ENCODE measurements at regions not wholly inside any gene's neighbourhood (a gene's known extent, or its start where the extent isn't known, plus 50 kb on each side); places are given as distances from the start of the nearest gene placed in this dataset.

DNA sequence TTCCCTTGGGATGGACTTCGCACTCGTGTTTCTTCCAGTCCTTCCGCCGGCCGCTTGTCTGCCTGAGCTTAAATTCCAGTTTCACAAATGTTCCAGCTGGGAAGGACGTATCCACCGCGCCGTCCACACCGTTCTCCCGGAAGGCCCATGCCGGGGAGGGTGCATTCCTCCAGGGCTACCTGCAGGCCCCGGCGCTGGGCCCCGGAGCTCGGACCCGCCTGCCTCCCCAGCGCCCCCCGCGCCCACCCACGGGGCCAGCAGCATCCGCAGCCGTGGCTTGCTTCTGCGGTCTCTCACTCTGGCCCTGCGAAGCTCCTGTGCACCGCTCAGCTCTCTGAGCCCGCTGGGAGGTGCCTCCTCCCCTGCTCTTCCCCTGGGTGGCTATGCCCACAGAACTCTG lies 2084.1 kb downstream of the TP53TG3F start:
- H3K9ac ChIP-seq (ENCODE audit: low read length): no peak overlapping the region
- no peaks in the 10 kb centered on the region for H3K4me1 ChIP-seq (ENCODE audit: control insufficient read depth, insufficient read depth, low read length)
- H3K9me3 ChIP-seq (ENCODE audit: control insufficient read depth, insufficient read depth, low read depth, low read length): peaks cover 36% of the 10 kb centered on the region; the same call in 1 of the 2 replicates
- no peak overlapping the region for H3K4me3 ChIP-seq (ENCODE audit: low read depth, low read length)
- no peaks in the 10 kb centered on the region for H3K27me3 ChIP-seq (ENCODE audit: control insufficient read depth, insufficient read depth, low read length)
- no peak overlapping the region for H3K27ac ChIP-seq (ENCODE audit: low read depth, low read length)
- H3K36me3 ChIP-seq (ENCODE audit: control insufficient read depth, insufficient read depth, low read length): no peaks in the 10 kb centered on the region

DNA sequence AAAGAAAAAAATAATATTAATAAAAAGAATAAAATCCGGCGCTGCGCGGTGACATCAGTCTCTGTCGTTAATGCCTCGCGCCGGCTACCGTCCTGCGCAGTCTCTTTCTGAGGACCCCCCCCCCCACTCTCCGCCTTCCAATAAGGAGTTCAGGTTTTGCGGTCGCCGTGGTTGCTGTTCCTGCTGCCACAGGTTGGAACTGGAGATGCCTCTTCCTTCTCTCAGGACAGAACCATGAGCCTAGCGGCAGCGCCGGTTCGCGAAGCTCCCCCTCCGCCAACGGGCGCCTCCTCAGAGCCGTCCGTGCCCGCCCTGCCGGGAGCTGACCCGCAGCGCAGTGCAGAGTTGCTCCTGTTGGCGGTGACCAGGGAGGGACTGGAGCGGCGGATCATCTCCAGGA lies 2093.4 kb downstream of the TP53TG3F start:
- Histone ChIP-seq H3K9ac (ENCODE audit: low read length) (no peak overlapping the region), H3K4me1 (ENCODE audit: control insufficient read depth, insufficient read depth, low read length) (no peaks in the 10 kb centered on the region), H3K4me3 (ENCODE audit: low read depth, low read length) (no peak overlapping the region), H3K9me3 (ENCODE audit: control insufficient read depth, insufficient read depth, low read depth, low read length) (peaks cover 49% of the 10 kb centered on the region; the same call in 1 of the 2 replicates), H3K27ac (ENCODE audit: low read depth, low read length) (no peak overlapping the region), H3K27me3 (ENCODE audit: control insufficient read depth, insufficient read depth, low read length) (no peaks in the 10 kb centered on the region), H3K36me3 (ENCODE audit: control insufficient read depth, insufficient read depth, low read length) (no peaks in the 10 kb centered on the region)

DNA sequence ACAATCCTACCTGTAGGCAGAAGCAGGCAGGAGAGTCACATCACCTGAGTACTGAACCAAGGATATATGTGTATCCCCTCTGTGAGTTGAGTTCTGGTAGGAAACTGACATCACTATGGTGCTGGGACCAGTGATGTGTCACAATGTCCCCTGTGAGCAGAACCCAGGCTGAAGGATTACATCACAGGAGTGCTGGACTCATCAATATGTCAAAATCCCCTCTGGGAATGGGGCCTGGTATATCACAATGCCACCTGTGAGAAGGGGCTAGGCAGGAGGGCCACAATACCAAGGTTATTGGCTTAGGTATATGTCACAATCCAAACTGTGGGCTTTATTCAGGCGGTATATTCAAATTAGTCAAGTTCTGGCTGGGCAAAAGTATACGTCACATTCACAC lies 2098.3 kb downstream of the TP53TG3F start:
- no peak overlapping the region for H3K4me3 ChIP-seq (ENCODE audit: low read depth, low read length)
- no peak overlapping the region for H3K27ac ChIP-seq (ENCODE audit: low read depth, low read length)
- no peak overlapping the region for H3K9ac ChIP-seq (ENCODE audit: low read length)
- H3K4me1 ChIP-seq (ENCODE audit: control insufficient read depth, insufficient read depth, low read length): no peaks in the 10 kb centered on the region
- no peaks in the 10 kb centered on the region for H3K36me3 ChIP-seq (ENCODE audit: control insufficient read depth, insufficient read depth, low read length)
- H3K27me3 ChIP-seq (ENCODE audit: control insufficient read depth, insufficient read depth, low read length): no peaks in the 10 kb centered on the region
- peaks cover 86% of the 10 kb centered on the region; the same call in 1 of the 2 replicates for H3K9me3 ChIP-seq (ENCODE audit: control insufficient read depth, insufficient read depth, low read depth, low read length)

DNA sequence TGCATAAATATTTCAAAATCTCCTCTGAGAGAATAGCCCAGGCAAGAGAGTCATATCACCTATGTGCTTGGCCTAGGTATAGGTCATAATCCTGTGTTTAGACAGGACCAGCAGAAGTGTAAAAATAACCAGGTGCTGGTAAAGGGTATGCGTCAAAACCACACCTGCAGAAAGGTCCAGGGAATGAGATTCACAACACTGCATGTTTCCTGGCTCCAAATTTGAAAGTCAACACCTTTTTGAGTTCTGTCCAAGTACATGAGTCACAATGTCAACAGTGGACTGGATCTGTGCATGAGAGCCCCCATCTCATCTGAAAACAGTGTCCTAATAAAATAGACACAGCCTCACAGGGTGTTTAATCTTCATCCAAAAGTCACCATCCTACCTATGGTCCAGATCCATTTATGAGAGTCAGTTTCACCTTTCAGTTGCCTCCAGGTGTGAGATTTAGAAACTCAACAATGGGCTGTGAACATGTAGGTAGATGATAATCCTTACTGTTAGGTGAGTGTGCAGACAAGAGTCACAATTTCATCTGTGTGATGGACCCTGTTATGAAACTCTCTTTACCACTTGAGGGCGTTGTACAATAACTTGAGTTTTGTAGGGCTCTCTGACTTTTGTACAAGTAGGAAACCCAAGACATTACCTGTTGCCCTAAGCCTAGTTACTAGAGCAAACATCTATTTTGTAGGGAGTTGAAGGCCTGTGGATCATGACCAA lies 2100.7 kb downstream of the TP53TG3F start:
- Histone ChIP-seq H3K9me3 (ENCODE audit: control insufficient read depth, insufficient read depth, low read depth, low read length) (peaks cover 89% of the 10 kb centered on the region; the same call in 1 of the 2 replicates), H3K27me3 (ENCODE audit: control insufficient read depth, insufficient read depth, low read length) (no peaks in the 10 kb centered on the region), H3K36me3 (ENCODE audit: control insufficient read depth, insufficient read depth, low read length) (no peaks in the 10 kb centered on the region), H3K4me1 (ENCODE audit: control insufficient read depth, insufficient read depth, low read length) (no peaks in the 10 kb centered on the region), H3K9ac (ENCODE audit: low read length) (no peak overlapping the region), H3K4me3 (ENCODE audit: low read depth, low read length) (no peak overlapping the region), H3K27ac (ENCODE audit: low read depth, low read length) (no peak overlapping the region)

DNA sequence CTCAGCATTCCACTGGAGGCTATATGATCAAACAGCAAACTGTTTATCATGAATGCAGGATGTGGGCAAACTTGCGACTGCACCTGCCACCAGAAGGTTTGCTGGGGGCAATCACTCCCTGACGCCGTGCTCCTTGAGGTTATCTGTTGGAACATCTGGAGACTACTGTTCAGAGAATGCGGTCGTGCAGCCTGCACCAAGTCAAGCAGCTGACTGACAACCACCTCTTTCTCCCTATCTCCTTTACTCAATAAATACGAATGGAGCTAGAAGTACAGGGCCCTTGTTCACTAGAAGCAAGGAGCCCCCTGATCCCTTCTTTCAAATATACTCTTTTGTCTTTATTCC lies 2101.2 kb downstream of the TP53TG3F start:
- no peak overlapping the region for H3K4me3 ChIP-seq (ENCODE audit: low read depth, low read length)
- H3K27ac ChIP-seq (ENCODE audit: low read depth, low read length): no peak overlapping the region
- peaks cover 95% of the 10 kb centered on the region; the same call in 1 of the 2 replicates for H3K9me3 ChIP-seq (ENCODE audit: control insufficient read depth, insufficient read depth, low read depth, low read length)

DNA sequence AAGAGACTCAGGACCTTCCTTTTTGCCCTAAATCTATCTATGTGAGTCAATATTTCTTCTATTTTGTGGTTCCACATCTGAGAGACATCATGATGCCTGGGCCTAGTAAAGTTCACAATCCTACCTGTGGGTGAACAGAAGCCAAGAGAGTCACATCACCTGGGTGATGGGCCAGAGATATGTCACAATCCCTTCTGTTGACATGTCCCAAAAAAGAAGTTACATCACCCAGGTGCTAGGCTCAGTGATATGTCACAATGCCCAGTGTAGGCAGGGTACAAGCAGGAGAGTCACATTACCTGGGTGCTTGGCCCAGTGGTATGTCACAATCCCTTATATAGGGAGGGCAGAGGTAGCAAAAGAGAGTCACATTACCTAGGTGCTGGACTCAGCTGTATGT lies 2101.9 kb downstream of the TP53TG3F start:
- no peaks in the 10 kb centered on the region for H3K27me3 ChIP-seq (ENCODE audit: control insufficient read depth, insufficient read depth, low read length)
- H3K4me1 ChIP-seq (ENCODE audit: control insufficient read depth, insufficient read depth, low read length): no peaks in the 10 kb centered on the region
- H3K27ac ChIP-seq (ENCODE audit: low read depth, low read length): no peak overlapping the region

More for the DNA sequence above, 2101.2 kb downstream of the TP53TG3F start:
- Histone ChIP-seq H3K4me1 (ENCODE audit: control insufficient read depth, insufficient read depth, low read length) (no peaks in the 10 kb centered on the region), H3K9ac (ENCODE audit: low read length) (no peak overlapping the region), H3K27me3 (ENCODE audit: control insufficient read depth, insufficient read depth, low read length) (no peaks in the 10 kb centered on the region), H3K36me3 (ENCODE audit: control insufficient read depth, insufficient read depth, low read length) (no peaks in the 10 kb centered on the region)

DNA sequence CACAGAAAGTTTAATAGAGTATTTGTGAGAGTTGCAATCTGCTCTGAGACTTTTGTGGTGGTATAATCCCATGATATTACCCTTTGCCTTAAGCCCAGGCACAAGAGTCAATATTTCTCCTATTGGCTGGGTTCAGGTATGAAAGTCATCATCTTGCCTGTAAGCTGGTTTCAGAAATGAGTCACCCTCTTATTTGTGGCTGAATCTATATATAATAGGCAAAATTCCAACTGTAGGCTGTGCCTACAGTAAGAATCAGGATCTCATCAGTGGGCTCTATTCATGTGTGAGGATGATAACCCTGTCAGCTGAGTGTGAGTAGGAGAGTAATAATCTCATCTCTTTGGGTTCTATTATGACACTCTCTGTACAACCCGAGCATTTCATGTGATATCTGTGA lies 2103.1 kb downstream of the TP53TG3F start:
- Histone ChIP-seq H3K27me3 (ENCODE audit: control insufficient read depth, insufficient read depth, low read length) (no peaks in the 10 kb centered on the region), H3K4me1 (ENCODE audit: control insufficient read depth, insufficient read depth, low read length) (no peaks in the 10 kb centered on the region), H3K9me3 (ENCODE audit: control insufficient read depth, insufficient read depth, low read depth, low read length) (peaks cover 93% of the 10 kb centered on the region; the same call in 1 of the 2 replicates), H3K27ac (ENCODE audit: low read depth, low read length) (no peak overlapping the region), H3K4me3 (ENCODE audit: low read depth, low read length) (no peak overlapping the region), H3K9ac (ENCODE audit: low read length) (no peak overlapping the region), H3K36me3 (ENCODE audit: control insufficient read depth, insufficient read depth, low read length) (no peaks in the 10 kb centered on the region)

More for the DNA sequence above, 2101.9 kb downstream of the TP53TG3F start:
- Histone ChIP-seq H3K9me3 (ENCODE audit: control insufficient read depth, insufficient read depth, low read depth, low read length) (peaks cover 95% of the 10 kb centered on the region; the same call in 1 of the 2 replicates), H3K9ac (ENCODE audit: low read length) (no peak overlapping the region), H3K36me3 (ENCODE audit: control insufficient read depth, insufficient read depth, low read length) (no peaks in the 10 kb centered on the region), H3K4me3 (ENCODE audit: low read depth, low read length) (no peak overlapping the region)

DNA sequence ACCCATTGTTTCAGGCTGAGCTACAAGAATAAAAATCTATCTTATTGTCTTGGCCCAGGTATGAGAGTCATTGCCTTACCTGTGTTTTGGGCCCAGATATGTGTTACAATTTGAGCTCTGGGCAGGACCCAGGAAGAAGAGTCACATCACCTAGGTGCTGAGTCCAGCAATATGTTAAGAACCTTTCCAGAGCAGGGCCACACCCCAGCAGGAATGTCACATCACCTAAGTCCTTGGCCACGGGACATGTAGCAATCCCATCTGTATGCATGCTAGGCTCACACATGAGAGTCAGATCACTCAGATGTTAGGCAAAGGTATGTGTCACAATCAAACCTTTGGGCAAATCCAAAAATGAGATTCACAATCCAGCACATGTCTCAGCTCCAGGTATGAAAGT lies 2103.5 kb downstream of the TP53TG3F start:
- H3K9ac ChIP-seq (ENCODE audit: low read length): no peak overlapping the region
- H3K4me1 ChIP-seq (ENCODE audit: control insufficient read depth, insufficient read depth, low read length): no peaks in the 10 kb centered on the region
- H3K4me3 ChIP-seq (ENCODE audit: low read depth, low read length): no peak overlapping the region
- H3K36me3 ChIP-seq (ENCODE audit: control insufficient read depth, insufficient read depth, low read length): no peaks in the 10 kb centered on the region
- H3K9me3 ChIP-seq (ENCODE audit: control insufficient read depth, insufficient read depth, low read depth, low read length): peaks cover 93% of the 10 kb centered on the region; the same call in 1 of the 2 replicates
- H3K27ac ChIP-seq (ENCODE audit: low read depth, low read length): no peak overlapping the region
- no peaks in the 10 kb centered on the region for H3K27me3 ChIP-seq (ENCODE audit: control insufficient read depth, insufficient read depth, low read length)

DNA sequence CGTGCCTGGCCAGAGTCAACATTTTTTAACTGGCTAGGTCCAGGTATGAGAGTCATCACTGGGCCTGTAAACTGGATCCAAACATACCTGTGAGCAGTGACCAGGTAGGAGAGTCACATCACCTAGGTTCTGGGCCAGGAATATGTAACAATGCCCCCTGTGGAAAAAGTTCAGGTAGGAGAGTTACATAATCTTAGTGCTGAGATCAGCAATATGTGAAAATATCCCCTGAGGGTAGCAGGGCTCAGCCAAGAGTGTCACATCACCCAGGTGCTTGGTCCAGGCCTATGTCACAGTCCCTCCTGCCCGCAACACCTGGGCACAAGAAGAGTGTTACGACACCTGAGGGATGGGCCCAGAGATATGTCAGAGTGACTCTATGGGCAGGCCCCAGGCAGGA lies 2104.7 kb downstream of the TP53TG3F start:
- Histone ChIP-seq H3K9ac (ENCODE audit: low read length) (no peak overlapping the region), H3K27me3 (ENCODE audit: control insufficient read depth, insufficient read depth, low read length) (no peaks in the 10 kb centered on the region), H3K9me3 (ENCODE audit: control insufficient read depth, insufficient read depth, low read depth, low read length) (peaks cover 93% of the 10 kb centered on the region; the same call in 1 of the 2 replicates), H3K27ac (ENCODE audit: low read depth, low read length) (no peak overlapping the region), H3K4me3 (ENCODE audit: low read depth, low read length) (no peak overlapping the region), H3K36me3 (ENCODE audit: control insufficient read depth, insufficient read depth, low read length) (no peaks in the 10 kb centered on the region), H3K4me1 (ENCODE audit: control insufficient read depth, insufficient read depth, low read length) (no peaks in the 10 kb centered on the region)

DNA sequence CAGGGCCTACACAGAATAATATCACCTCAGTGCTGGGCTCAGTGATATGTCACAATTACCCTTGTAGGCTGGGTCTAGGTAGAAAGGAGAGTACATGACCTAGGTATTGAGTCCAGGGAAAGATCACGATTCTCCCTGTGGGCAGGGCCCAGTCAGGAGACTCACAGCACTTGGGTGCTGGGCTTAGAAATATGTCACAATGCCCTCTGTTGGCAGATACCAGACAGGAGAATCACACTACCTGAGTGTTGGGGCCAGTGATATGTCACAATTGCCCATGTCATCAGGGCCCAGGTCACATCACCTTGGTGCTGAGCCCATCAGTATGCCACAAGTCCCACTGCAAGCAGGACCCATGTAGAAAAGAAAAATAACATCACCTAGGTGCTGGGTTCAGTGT lies 2105.5 kb downstream of the TP53TG3F start:
- Histone ChIP-seq H3K4me1 (ENCODE audit: control insufficient read depth, insufficient read depth, low read length) (no peaks in the 10 kb centered on the region), H3K4me3 (ENCODE audit: low read depth, low read length) (no peak overlapping the region), H3K36me3 (ENCODE audit: control insufficient read depth, insufficient read depth, low read length) (no peaks in the 10 kb centered on the region), H3K9me3 (ENCODE audit: control insufficient read depth, insufficient read depth, low read depth, low read length) (peaks cover 93% of the 10 kb centered on the region; the same call in 1 of the 2 replicates), H3K27me3 (ENCODE audit: control insufficient read depth, insufficient read depth, low read length) (no peaks in the 10 kb centered on the region), H3K9ac (ENCODE audit: low read length) (no peak overlapping the region), H3K27ac (ENCODE audit: low read depth, low read length) (no peak overlapping the region)

DNA sequence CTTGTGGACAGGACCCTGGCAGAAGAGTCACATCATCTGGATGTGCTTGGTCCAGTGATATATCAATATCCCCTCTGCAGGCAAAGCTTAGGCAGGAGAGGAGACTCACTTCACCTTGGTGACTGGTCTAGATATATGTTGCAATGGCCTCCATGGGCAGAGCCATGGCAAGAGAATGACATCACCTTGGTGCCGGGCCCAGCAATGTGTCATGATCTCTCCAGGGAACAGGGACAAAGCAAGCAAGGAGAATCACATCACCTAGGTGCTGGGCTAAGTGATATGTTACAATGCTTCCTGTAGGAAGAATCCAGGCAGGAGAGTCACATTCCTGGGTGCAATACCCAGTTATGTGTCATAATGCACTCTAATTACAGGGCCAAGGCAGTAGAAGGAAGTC lies 2106.2 kb downstream of the TP53TG3F start:
- Histone ChIP-seq H3K36me3 (ENCODE audit: control insufficient read depth, insufficient read depth, low read length) (no peaks in the 10 kb centered on the region), H3K4me1 (ENCODE audit: control insufficient read depth, insufficient read depth, low read length) (no peaks in the 10 kb centered on the region), H3K9me3 (ENCODE audit: control insufficient read depth, insufficient read depth, low read depth, low read length) (peaks cover 93% of the 10 kb centered on the region; the same call in 1 of the 2 replicates), H3K4me3 (ENCODE audit: low read depth, low read length) (no peak overlapping the region), H3K9ac (ENCODE audit: low read length) (no peak overlapping the region), H3K27me3 (ENCODE audit: control insufficient read depth, insufficient read depth, low read length) (no peaks in the 10 kb centered on the region), H3K27ac (ENCODE audit: low read depth, low read length) (no peak overlapping the region)

All from HUES6 (cell line).